IMR-90 (cell line): ENCODE measurements at regions not wholly inside any gene's neighbourhood (a gene's known extent, or its start where the extent isn't known, plus 50 kb on each side); places are given as distances from the start of the nearest gene placed in this dataset.

Experiments used
- ATAC-seq: fragments of 200-7000 bp; cut with Tn5 transposase; 2 replicates; pipeline ENCODE4 v1.9.1; 2020; ENCODE audit warnings: low read depth, mild to moderate bottlenecking, moderate library complexity
- BruUV-seq: library from RNA; stranded (reverse); fragments of 400-500 nt; replicated peaks from 2 replicates; lab custom pipeline; 2021; lab: Mats Ljungman, UMichigan
- CTCF ChIA-PET: fragments of 300-600 bp; formaldehyde crosslinking; extraction: SDS; loops from one replicate; lab custom pipeline; 2021; ENCODE audit warnings: antibody characterized with exemption; lab: Yijun Ruan, JAX
- POLR2A ChIA-PET: fragments of 300-600 bp; sonication (Branson Sonifier 250); formaldehyde crosslinking; loops from one replicate; lab custom pipeline; 2022; ENCODE audit warnings: antibody characterized with exemption; ENCODE audit not compliant: unreplicated experiment; lab: Charles Lee
- DNase-seq: peaks from one replicate; pipeline ENCODE4 v3.0.0; 2013
- H2AFZ ChIP-seq: replicated peaks from 2 replicates; pipeline ENCODE3; 2013; ENCODE audit warnings: low read length, mild to moderate bottlenecking; ENCODE audit not compliant: poor library complexity
- H2AK5ac ChIP-seq: 2 replicates; pipeline ENCODE4 v1.6.1; 2013; ENCODE audit warnings: low read depth, low read length, inconsistent platforms
- H2AK9ac ChIP-seq: replicated peaks from 2 replicates; pipeline ENCODE3; 2013; ENCODE audit warnings: mild to moderate bottlenecking, low read depth, low read length, moderate library complexity; ENCODE audit not compliant: poor library complexity
- H2BK120ac ChIP-seq: 2 replicates; pipeline ENCODE4 v1.6.1; 2013; ENCODE audit warnings: low read depth, low read length, inconsistent platforms
- H2BK15ac ChIP-seq: 3 replicates; pipeline ENCODE4 v1.6.1; 2013; ENCODE audit warnings: low read depth, low read length, inconsistent platforms
- H2BK20ac ChIP-seq: 2 replicates; pipeline ENCODE4 v1.6.1; 2013; ENCODE audit warnings: low read depth, mild to moderate bottlenecking, inconsistent platforms, low read length, moderate library complexity
- H2BK5ac ChIP-seq: 2 replicates; pipeline ENCODE4 v1.6.1; 2013; ENCODE audit warnings: mild to moderate bottlenecking, low read depth, low read length, inconsistent platforms; ENCODE audit not compliant: poor library complexity, severe bottlenecking
- H3K14ac ChIP-seq: replicated peaks from 2 replicates; pipeline ENCODE4 v1.6.1; 2013; ENCODE audit warnings: low read depth, low read length, inconsistent platforms
- H3K18ac ChIP-seq: 2 replicates; pipeline ENCODE4 v1.6.1; 2013; ENCODE audit warnings: low read depth, low read length, control low read depth
- H3K23ac ChIP-seq: 2 replicates; pipeline ENCODE4 v1.6.1; 2013; ENCODE audit warnings: low read depth, low read length, inconsistent platforms
- H3K27ac ChIP-seq: 2 replicates; pipeline ENCODE4 v1.5.1; 2013; ENCODE audit warnings: mild to moderate bottlenecking, control low read depth, low read length; ENCODE audit not compliant: insufficient read depth
- H3K27me3 ChIP-seq: 2 replicates; pipeline ENCODE4 v1.6.1; 2013; ENCODE audit warnings: low read length; ENCODE audit not compliant: control insufficient read depth, insufficient read depth
- H3K36me3 ChIP-seq: 2 replicates; pipeline ENCODE4 v1.6.1; 2013; ENCODE audit warnings: low read length, mixed read lengths; ENCODE audit not compliant: control insufficient read depth, insufficient read depth
- H3K4ac ChIP-seq: 2 replicates; pipeline ENCODE4 v1.6.1; 2013; ENCODE audit warnings: low read depth, low read length, inconsistent platforms
- H3K4me1 ChIP-seq: 2 replicates; pipeline ENCODE4 v1.6.1; 2013; ENCODE audit warnings: low read length, mixed read lengths; ENCODE audit not compliant: control insufficient read depth, insufficient read depth
- H3K4me2 ChIP-seq: 2 replicates; pipeline ENCODE4 v1.6.1; 2013; ENCODE audit warnings: low read depth, mild to moderate bottlenecking, control low read depth, low read length, moderate library complexity
- H3K4me3 ChIP-seq: 2 replicates; pipeline ENCODE4 v1.5.1; 2013; ENCODE audit warnings: low read depth, mild to moderate bottlenecking, control low read depth, low read length, moderate library complexity; ENCODE audit not compliant: insufficient read depth
- H3K56ac ChIP-seq: 2 replicates; pipeline ENCODE4 v1.6.1; 2013; ENCODE audit warnings: low read length, inconsistent platforms; ENCODE audit not compliant: insufficient read depth; ENCODE audit errors: extremely low read depth
- H3K79me1 ChIP-seq, 2 experiments: 2 replicates each; pipeline ENCODE4 v1.6.1; 2013; ENCODE audit warnings: low read length in 2 of 2, inconsistent platforms in 1 of 2, low read depth in 1 of 2
- H3K9ac ChIP-seq: 2 replicates; pipeline ENCODE4 v1.6.1; 2013; ENCODE audit warnings: low read depth, low read length, control low read depth
- H3K9me1 ChIP-seq: 2 replicates; pipeline ENCODE4 v1.6.1; 2013; ENCODE audit warnings: low read length, inconsistent platforms; ENCODE audit not compliant: insufficient read depth
- H3K9me3 ChIP-seq: 2 replicates; pipeline ENCODE4 v1.6.1; 2013; ENCODE audit warnings: low read length; ENCODE audit not compliant: control insufficient read depth, insufficient read depth
- H4K20me1 ChIP-seq: 2 replicates; pipeline ENCODE4 v1.6.1; 2013; ENCODE audit warnings: low read length, inconsistent platforms; ENCODE audit not compliant: insufficient read depth
- H4K5ac ChIP-seq: 2 replicates; pipeline ENCODE4 v1.6.1; 2013; ENCODE audit warnings: mild to moderate bottlenecking, low read depth, low read length, control low read depth
- H4K8ac ChIP-seq, 2 experiments: 2 replicates each; pipeline ENCODE4 v1.6.1; 2013; ENCODE audit warnings: low read depth in 2 of 2, low read length in 2 of 2, control low read depth in 1 of 2, inconsistent platforms in 1 of 2
- H4K91ac ChIP-seq: 2 replicates; pipeline ENCODE4 v1.6.1; 2013; ENCODE audit warnings: low read depth, low read length, inconsistent platforms; ENCODE audit not compliant: insufficient read depth
- BHLHE40 ChIP-seq: fragments of 150-350 bp; IDR thresholded peaks from 2 replicates; pipeline ENCODE4 v1.6.1; 2016; ENCODE audit warnings: mild to moderate bottlenecking, low read depth, low read length
- CHD1 ChIP-seq: IDR thresholded peaks from 2 replicates; pipeline ENCODE4 v1.6.1; 2012; ENCODE audit warnings: low read depth, low read length, improper control_type of control experiment
- FOS ChIP-seq: fragments of 150-350 bp; IDR thresholded peaks from 2 replicates; pipeline ENCODE4 v1.6.1; 2016; ENCODE audit warnings: low read depth, low read length
- MAFK ChIP-seq: IDR thresholded peaks from 2 replicates; pipeline ENCODE4 v1.6.1; 2012; ENCODE audit warnings: low read depth, low read length, improper control_type of control experiment
- MAZ ChIP-seq: IDR thresholded peaks from 2 replicates; pipeline ENCODE4 v1.6.1; 2012; ENCODE audit warnings: low read depth, mild to moderate bottlenecking, low read length, improper control_type of control experiment, moderate library complexity, borderline replicate concordance
- MXI1 ChIP-seq: IDR thresholded peaks from 2 replicates; pipeline ENCODE4 v1.6.1; 2012; ENCODE audit warnings: low read depth, mild to moderate bottlenecking, low read length, moderate library complexity, borderline replicate concordance
- RAD21 ChIP-seq: IDR thresholded peaks from 2 replicates; pipeline ENCODE4 v1.6.1; 2012; ENCODE audit warnings: low read length, improper control_type of control experiment
- RCOR1 ChIP-seq: IDR thresholded peaks from 2 replicates; pipeline ENCODE4 v1.6.1; 2012; ENCODE audit warnings: mild to moderate bottlenecking, low read length, improper control_type of control experiment; ENCODE audit not compliant: insufficient replicate concordance
- RFX5 ChIP-seq: IDR thresholded peaks from 2 replicates; pipeline ENCODE4 v1.8.0; 2012; ENCODE audit warnings: low read depth, mild to moderate bottlenecking, low read length, moderate library complexity
- SMC3 ChIP-seq: fragments of 150-350 bp; IDR thresholded peaks from 2 replicates; pipeline ENCODE4 v1.6.1; 2016; ENCODE audit warnings: low read depth, mild to moderate bottlenecking, antibody characterized with exemption, low read length, moderate library complexity
- WGBS, 2 experiments: methylation state at CpG; one replicate each; pipeline versions ENCODE4 v1.1.5 to v1.1.7; 2013; ENCODE audit warnings: missing lambda C conversion rate in 2 of 2; ENCODE audit not compliant: insufficient read length in 1 of 2; ENCODE audit errors: extremely low coverage in 2 of 2; 5-methylcytosine and 5-hydroxymethylcytosine counted together
- dilution Hi-C: fragments of 300-500 bp; cut with HindIII; formaldehyde crosslinking; loops from one replicate; pipeline ENCODE4 v1.14.3; 2018; ENCODE audit warnings: low sequenced_read_pairs; ENCODE audit not compliant: unreplicated experiment
- in situ Hi-C: fragments of 300-500 bp; cut with MboI; formaldehyde crosslinking; loops from 3 replicates; pipeline ENCODE4 v1.14.3; 2019; ENCODE audit warnings: low sequenced_read_pairs, inconsistent platforms, mixed read lengths
- intact Hi-C: fragments of 100-400 bp; cut with micrococcal nuclease; formaldehyde crosslinking; loops from 2 replicates; pipeline ENCODE4 v1.10.0; 2022
- TF ChIP-seq, protein P1 (sequence below): fragments of 150-350 bp; IDR thresholded peaks from 2 replicates; pipeline ENCODE4 v1.6.1; 2016; ENCODE audit warnings: low read depth, mild to moderate bottlenecking, low read length, moderate library complexity, borderline replicate concordance
- TF ChIP-seq, protein P2 (sequence below): fragments of 150-350 bp; IDR thresholded peaks from 2 replicates; pipeline ENCODE4 v1.6.1; 2017; ENCODE audit warnings: mild to moderate bottlenecking, antibody characterized with exemption, low read length, low read depth
- TF ChIP-seq, protein P3 (sequence below): conservative IDR thresholded peaks from 2 replicates; pipeline ENCODE4 v1.5.1; 2012; ENCODE audit warnings: mild to moderate bottlenecking, low read depth, low read length, improper control_type of control experiment

GRCh38 chr16:54412777-54413455 is 126.3 kb upstream of the IRX3 start:
- H3K18ac ChIP-seq = no peak overlapping the region
- no peaks in the 10 kb centered on the region; the same call in 1 of the 2 replicates for H3K27me3 ChIP-seq
- H3K27ac ChIP-seq = no peak overlapping the region
- H2BK120ac ChIP-seq = no peak overlapping the region
- H3K56ac ChIP-seq = no peak overlapping the region
- H2BK15ac ChIP-seq = no peak overlapping the region
- no peak overlapping the region for H2AK5ac ChIP-seq
- no peak overlapping the region for H4K91ac ChIP-seq
- H3K9me1 ChIP-seq = no peaks in the 10 kb centered on the region
- H3K4me1 ChIP-seq = no peaks in the 10 kb centered on the region
- DNase-seq = no peak
- no peak overlapping the region for H2BK20ac ChIP-seq
- H4K5ac ChIP-seq = no peak overlapping the region
- H4K8ac ChIP-seq = no peak overlapping the region
- H3K79me1 ChIP-seq = no peaks in the 10 kb centered on the region
- H3K9ac ChIP-seq = no peak overlapping the region
- no peak overlapping the region for H3K23ac ChIP-seq
- H3K9me3 ChIP-seq = no peaks in the 10 kb centered on the region
- no peak for ATAC-seq
- H3K4me3 ChIP-seq = no peak overlapping the region
- ChIA-PET CTCF (no interaction called here), POLR2A (no interaction called here)
- H3K4me2 ChIP-seq = no peak overlapping the region
- in situ Hi-C loops = no loop called here
- no peak overlapping the region for H2AK9ac ChIP-seq
- no peak overlapping the region for H2AFZ ChIP-seq
- H2BK5ac ChIP-seq = no peak overlapping the region
- no peaks in the 10 kb centered on the region for H4K20me1 ChIP-seq
- 0% methylated on average over 2 of the region's 7 CpGs; no CpG with 5 or more reads in 1 of the 2 experiments for WGBS, 2 experiments
- dilution Hi-C loops = no loop called here
- H3K36me3 ChIP-seq = no peaks in the 10 kb centered on the region
- no peak for TF ChIP-seq SMC3
- no peak for TF ChIP-seq FOS
- TF ChIP-seq BHLHE40 = no peak
- TF ChIP-seq RAD21 = no peak
- no peak for TF ChIP-seq RFX5
- no peak for TF ChIP-seq RCOR1
- TF ChIP-seq MAZ = no peak
- TF ChIP-seq MAFK = no peak
- TF ChIP-seq, protein P1, sequence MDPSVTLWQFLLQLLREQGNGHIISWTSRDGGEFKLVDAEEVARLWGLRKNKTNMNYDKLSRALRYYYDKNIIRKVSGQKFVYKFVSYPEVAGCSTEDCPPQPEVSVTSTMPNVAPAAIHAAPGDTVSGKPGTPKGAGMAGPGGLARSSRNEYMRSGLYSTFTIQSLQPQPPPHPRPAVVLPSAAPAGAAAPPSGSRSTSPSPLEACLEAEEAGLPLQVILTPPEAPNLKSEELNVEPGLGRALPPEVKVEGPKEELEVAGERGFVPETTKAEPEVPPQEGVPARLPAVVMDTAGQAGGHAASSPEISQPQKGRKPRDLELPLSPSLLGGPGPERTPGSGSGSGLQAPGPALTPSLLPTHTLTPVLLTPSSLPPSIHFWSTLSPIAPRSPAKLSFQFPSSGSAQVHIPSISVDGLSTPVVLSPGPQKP = no peak
- TF ChIP-seq, protein P2, sequence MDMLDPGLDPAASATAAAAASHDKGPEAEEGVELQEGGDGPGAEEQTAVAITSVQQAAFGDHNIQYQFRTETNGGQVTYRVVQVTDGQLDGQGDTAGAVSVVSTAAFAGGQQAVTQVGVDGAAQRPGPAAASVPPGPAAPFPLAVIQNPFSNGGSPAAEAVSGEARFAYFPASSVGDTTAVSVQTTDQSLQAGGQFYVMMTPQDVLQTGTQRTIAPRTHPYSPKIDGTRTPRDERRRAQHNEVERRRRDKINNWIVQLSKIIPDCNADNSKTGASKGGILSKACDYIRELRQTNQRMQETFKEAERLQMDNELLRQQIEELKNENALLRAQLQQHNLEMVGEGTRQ = no peak
- no peak for TF ChIP-seq CHD1
- TF ChIP-seq, protein P3, sequence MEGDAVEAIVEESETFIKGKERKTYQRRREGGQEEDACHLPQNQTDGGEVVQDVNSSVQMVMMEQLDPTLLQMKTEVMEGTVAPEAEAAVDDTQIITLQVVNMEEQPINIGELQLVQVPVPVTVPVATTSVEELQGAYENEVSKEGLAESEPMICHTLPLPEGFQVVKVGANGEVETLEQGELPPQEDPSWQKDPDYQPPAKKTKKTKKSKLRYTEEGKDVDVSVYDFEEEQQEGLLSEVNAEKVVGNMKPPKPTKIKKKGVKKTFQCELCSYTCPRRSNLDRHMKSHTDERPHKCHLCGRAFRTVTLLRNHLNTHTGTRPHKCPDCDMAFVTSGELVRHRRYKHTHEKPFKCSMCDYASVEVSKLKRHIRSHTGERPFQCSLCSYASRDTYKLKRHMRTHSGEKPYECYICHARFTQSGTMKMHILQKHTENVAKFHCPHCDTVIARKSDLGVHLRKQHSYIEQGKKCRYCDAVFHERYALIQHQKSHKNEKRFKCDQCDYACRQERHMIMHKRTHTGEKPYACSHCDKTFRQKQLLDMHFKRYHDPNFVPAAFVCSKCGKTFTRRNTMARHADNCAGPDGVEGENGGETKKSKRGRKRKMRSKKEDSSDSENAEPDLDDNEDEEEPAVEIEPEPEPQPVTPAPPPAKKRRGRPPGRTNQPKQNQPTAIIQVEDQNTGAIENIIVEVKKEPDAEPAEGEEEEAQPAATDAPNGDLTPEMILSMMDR = no peak
- TF ChIP-seq MXI1 = no peak
- H3K14ac ChIP-seq = no peak overlapping the region
- intact Hi-C loops = no loop called here
- BruUV-seq = no TSS peak
- H3K4ac ChIP-seq = no peak overlapping the region
